H1 (cell line): ENCODE measurements at regions not wholly inside any gene's neighbourhood (a gene's known extent, or its start where the extent isn't known, plus 50 kb on each side); places are given as distances from the start of the nearest gene placed in this dataset.

ENCODE experiments used
- CREB1 ChIP-seq: IDR thresholded peaks from 2 replicates; pipeline ENCODE4 v1.6.1; 2012; ENCODE audit warnings: inconsistent platforms
- TF ChIP-seq, protein P1 (sequence below), 3 experiments: IDR thresholded peaks; 1 replicate in 2 of 3; 2 replicates in 1 of 3; pipeline versions ENCODE4 v1.5.1 to v1.6.1; 2011; ENCODE audit warnings: low read length in 3 of 3, mild to moderate bottlenecking in 3 of 3, inconsistent platforms in 2 of 3, low read depth in 1 of 3, moderate library complexity in 1 of 3; ENCODE audit not compliant: insufficient read depth in 1 of 3; ENCODE audit errors: control extremely low read depth in 1 of 3
- TF ChIP-seq, protein P2 (sequence below): fragments of 300-600 bp; sonication (generic); IDR thresholded peaks from 2 replicates; pipeline ENCODE4 v1.7.1; 2012; ENCODE audit warnings: low read length, moderate library complexity, mild to moderate bottlenecking, inconsistent platforms; ENCODE audit not compliant: insufficient replicate concordance

DNA sequence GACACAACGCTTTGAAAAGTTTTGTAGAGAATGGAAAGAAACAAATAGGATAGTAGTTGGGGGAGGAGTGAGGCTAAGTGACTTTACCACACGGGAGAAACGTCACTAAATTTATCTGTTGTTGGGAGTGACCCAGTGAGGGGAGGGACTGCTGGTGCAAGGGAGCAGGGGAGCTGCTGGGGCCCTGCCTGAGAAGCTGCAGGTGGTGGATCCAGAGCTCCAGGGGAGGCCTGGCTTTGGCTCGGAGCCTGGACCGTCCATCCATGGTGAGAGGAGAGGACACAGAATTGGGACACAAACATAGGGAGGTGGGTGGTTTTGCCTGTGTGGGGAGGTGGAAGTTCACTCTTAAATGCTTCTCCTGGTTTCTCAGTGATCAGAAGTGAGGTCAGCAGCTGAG, 107.6 kb downstream of the GOSR1 start:
- TF ChIP-seq CREB1: no peak
- TF ChIP-seq, protein P1, sequence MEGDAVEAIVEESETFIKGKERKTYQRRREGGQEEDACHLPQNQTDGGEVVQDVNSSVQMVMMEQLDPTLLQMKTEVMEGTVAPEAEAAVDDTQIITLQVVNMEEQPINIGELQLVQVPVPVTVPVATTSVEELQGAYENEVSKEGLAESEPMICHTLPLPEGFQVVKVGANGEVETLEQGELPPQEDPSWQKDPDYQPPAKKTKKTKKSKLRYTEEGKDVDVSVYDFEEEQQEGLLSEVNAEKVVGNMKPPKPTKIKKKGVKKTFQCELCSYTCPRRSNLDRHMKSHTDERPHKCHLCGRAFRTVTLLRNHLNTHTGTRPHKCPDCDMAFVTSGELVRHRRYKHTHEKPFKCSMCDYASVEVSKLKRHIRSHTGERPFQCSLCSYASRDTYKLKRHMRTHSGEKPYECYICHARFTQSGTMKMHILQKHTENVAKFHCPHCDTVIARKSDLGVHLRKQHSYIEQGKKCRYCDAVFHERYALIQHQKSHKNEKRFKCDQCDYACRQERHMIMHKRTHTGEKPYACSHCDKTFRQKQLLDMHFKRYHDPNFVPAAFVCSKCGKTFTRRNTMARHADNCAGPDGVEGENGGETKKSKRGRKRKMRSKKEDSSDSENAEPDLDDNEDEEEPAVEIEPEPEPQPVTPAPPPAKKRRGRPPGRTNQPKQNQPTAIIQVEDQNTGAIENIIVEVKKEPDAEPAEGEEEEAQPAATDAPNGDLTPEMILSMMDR (IDR thresholded peaks at IDR 0.05; ENCODE audit: control extremely low read depth in 1 of 3, insufficient read depth in 1 of 3, low read depth in 1 of 3, low read length in 3 of 3): no peak
- TF ChIP-seq, protein P2, sequence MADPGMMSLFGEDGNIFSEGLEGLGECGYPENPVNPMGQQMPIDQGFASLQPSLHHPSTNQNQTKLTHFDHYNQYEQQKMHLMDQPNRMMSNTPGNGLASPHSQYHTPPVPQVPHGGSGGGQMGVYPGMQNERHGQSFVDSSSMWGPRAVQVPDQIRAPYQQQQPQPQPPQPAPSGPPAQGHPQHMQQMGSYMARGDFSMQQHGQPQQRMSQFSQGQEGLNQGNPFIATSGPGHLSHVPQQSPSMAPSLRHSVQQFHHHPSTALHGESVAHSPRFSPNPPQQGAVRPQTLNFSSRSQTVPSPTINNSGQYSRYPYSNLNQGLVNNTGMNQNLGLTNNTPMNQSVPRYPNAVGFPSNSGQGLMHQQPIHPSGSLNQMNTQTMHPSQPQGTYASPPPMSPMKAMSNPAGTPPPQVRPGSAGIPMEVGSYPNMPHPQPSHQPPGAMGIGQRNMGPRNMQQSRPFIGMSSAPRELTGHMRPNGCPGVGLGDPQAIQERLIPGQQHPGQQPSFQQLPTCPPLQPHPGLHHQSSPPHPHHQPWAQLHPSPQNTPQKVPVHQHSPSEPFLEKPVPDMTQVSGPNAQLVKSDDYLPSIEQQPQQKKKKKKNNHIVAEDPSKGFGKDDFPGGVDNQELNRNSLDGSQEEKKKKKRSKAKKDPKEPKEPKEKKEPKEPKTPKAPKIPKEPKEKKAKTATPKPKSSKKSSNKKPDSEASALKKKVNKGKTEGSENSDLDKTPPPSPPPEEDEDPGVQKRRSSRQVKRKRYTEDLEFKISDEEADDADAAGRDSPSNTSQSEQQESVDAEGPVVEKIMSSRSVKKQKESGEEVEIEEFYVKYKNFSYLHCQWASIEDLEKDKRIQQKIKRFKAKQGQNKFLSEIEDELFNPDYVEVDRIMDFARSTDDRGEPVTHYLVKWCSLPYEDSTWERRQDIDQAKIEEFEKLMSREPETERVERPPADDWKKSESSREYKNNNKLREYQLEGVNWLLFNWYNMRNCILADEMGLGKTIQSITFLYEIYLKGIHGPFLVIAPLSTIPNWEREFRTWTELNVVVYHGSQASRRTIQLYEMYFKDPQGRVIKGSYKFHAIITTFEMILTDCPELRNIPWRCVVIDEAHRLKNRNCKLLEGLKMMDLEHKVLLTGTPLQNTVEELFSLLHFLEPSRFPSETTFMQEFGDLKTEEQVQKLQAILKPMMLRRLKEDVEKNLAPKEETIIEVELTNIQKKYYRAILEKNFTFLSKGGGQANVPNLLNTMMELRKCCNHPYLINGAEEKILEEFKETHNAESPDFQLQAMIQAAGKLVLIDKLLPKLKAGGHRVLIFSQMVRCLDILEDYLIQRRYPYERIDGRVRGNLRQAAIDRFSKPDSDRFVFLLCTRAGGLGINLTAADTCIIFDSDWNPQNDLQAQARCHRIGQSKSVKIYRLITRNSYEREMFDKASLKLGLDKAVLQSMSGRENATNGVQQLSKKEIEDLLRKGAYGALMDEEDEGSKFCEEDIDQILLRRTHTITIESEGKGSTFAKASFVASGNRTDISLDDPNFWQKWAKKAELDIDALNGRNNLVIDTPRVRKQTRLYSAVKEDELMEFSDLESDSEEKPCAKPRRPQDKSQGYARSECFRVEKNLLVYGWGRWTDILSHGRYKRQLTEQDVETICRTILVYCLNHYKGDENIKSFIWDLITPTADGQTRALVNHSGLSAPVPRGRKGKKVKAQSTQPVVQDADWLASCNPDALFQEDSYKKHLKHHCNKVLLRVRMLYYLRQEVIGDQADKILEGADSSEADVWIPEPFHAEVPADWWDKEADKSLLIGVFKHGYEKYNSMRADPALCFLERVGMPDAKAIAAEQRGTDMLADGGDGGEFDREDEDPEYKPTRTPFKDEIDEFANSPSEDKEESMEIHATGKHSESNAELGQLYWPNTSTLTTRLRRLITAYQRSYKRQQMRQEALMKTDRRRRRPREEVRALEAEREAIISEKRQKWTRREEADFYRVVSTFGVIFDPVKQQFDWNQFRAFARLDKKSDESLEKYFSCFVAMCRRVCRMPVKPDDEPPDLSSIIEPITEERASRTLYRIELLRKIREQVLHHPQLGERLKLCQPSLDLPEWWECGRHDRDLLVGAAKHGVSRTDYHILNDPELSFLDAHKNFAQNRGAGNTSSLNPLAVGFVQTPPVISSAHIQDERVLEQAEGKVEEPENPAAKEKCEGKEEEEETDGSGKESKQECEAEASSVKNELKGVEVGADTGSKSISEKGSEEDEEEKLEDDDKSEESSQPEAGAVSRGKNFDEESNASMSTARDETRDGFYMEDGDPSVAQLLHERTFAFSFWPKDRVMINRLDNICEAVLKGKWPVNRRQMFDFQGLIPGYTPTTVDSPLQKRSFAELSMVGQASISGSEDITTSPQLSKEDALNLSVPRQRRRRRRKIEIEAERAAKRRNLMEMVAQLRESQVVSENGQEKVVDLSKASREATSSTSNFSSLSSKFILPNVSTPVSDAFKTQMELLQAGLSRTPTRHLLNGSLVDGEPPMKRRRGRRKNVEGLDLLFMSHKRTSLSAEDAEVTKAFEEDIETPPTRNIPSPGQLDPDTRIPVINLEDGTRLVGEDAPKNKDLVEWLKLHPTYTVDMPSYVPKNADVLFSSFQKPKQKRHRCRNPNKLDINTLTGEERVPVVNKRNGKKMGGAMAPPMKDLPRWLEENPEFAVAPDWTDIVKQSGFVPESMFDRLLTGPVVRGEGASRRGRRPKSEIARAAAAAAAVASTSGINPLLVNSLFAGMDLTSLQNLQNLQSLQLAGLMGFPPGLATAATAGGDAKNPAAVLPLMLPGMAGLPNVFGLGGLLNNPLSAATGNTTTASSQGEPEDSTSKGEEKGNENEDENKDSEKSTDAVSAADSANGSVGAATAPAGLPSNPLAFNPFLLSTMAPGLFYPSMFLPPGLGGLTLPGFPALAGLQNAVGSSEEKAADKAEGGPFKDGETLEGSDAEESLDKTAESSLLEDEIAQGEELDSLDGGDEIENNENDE: no peak
